Heart left ventricle (tissue), 13 donors: ENCODE measurements at regions not wholly inside any gene's neighbourhood (a gene's known extent, or its start where the extent isn't known, plus 50 kb on each side); places are given as distances from the start of the nearest gene placed in this dataset.

Experiments
- POLR2A ChIP-seq, 2 donors: fragments of 450-650 bp; IDR thresholded peaks; one replicate each; pipeline ENCODE4 v1.6.1; 2017; ENCODE audit warnings: antibody characterized with exemption in 2 of 2, mild to moderate bottlenecking in 2 of 2, moderate library complexity in 2 of 2
- TF ChIP-seq, protein P1 (sequence below), 12 donors: fragments of 200-600 bp; sonication (generic) in 4 of 12; IDR thresholded peaks; one replicate each; pipeline versions ENCODE4 v1.5.0 to v1.8.0; 2018 to 2022; ENCODE audit warnings: antibody characterized with exemption in 12 of 12, mild to moderate bottlenecking in 5 of 12
- donor health status: ischemic (EF 13 %, LVEDD 7.1; RV severe dilation, severe dysfunction).
- donor health status: DM: no; HTN: yes; CAD: no.
- donor health status: DM: no; HTN: no; CAD: no.
- donor health status: ischemic (EF 25% LVEDD 6.9; RV normal size, moderate dysfunction).
- donor health status: ischemic (EF 25% LVEDD 5.7; RV mildly dilated, moderate dysfunction).
- donor health status: ischemic (EF 35%, LVEDD 5.7; RV mildly dilated, moderate dysfunction).
- donor health status: nonischemic (EF 11% LVEDD 7.7; RV severe dilation, severe dysfunction).
- donor health status: DM: yes; HTN: yes; CAD: no.
- donor health status: PGD.
- donor health status: ischemic (EF 29% LVEDD 5.4; RV normal size, mild dysfunction).
- donor health status: nonischemic (EF 23%, LVEDD 6.1; RV moderate dilation, normal function).

DNA sequence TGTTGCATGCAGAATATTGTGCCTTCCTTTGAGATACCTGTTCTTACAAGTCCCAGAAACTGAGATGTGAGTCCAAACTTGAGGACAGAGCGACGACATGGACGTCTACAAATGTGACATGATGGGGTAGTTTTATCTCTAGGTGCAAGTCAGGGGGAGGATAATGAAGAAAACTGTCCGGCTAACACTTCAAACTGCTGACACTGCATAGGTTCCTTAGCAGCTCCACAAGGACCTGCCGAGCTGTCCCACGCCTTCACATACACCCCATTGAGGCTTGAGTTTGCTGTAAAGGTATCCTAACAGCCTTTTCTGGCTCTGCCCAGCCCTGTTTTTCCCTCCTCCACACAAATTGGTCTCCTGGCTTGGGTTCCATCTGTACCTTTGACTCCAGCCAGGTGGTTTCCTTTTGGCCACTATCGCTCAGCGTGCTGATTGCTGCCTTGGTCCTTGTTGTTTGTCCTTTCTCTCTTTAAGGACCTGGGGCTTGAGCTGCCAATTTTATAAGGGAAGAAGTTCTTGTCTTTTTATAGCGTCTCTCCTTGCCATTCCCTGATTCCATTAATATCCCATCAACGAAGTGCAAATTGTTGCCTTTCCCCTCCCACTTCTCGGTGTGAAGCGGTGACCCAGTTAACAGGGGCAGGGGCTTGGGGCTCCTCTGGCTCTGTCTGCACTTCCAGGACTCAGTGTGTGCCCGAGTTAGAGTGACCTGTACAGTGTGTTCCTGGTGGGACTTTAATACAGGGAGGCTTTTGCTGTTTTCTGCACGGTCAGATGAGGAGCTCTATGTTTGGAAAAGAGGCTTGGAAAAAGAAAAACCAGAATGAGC is 100.3 kb downstream of the PCSK1 start:
- TF ChIP-seq POLR2A (IDR thresholded peaks at IDR 0.05) = no peak
- TF ChIP-seq, protein P1, sequence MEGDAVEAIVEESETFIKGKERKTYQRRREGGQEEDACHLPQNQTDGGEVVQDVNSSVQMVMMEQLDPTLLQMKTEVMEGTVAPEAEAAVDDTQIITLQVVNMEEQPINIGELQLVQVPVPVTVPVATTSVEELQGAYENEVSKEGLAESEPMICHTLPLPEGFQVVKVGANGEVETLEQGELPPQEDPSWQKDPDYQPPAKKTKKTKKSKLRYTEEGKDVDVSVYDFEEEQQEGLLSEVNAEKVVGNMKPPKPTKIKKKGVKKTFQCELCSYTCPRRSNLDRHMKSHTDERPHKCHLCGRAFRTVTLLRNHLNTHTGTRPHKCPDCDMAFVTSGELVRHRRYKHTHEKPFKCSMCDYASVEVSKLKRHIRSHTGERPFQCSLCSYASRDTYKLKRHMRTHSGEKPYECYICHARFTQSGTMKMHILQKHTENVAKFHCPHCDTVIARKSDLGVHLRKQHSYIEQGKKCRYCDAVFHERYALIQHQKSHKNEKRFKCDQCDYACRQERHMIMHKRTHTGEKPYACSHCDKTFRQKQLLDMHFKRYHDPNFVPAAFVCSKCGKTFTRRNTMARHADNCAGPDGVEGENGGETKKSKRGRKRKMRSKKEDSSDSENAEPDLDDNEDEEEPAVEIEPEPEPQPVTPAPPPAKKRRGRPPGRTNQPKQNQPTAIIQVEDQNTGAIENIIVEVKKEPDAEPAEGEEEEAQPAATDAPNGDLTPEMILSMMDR (IDR thresholded peaks at IDR 0.05) = no peak
